GM21390 (cell line): ENCODE measurements at regions not wholly inside any gene's neighbourhood (a gene's known extent, or its start where the extent isn't known, plus 50 kb on each side); places are given as distances from the start of the nearest gene placed in this dataset.

Source experiments
- ATAC-seq: cut with Tn5 transposase; IDR thresholded peaks from one replicate; pipeline ENCODE4 v1.9.1; 2021; ENCODE audit not compliant: unreplicated experiment

DNA sequence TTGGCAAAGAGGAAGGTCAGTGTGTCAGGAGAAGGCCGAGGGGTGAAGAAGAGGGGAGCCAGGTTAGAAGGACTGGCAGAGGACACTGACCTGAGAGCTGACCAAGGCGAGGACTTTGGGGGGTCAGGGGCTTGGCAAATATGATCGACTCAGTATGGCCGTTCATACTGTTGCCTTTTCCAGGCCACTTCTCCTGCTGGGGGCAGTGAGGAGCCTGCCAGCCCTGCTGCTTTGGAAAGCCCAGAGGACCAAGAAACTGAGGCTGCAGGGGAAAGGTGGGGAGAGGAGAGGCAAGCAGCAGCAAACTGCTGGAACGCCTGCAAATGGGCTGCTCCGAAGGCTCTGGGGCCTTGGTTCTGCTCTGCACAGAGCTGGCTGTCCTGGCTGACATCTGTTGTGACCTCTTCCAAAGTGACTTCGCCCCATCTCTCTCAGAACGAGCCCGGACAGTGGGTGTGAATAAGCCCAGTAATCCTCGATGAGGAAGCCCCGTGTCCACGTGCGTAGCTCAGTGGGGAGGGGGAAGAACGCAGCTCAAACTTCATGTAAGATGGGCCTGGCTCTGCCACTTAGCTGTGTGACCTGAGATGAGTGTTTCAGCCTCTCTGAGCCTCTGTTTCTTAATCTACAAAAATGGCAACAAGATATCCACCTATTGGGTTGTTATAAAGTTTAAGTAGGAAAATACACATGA is 111.3 kb downstream of the SALL1 start:
- ATAC-seq, result no peak

DNA sequence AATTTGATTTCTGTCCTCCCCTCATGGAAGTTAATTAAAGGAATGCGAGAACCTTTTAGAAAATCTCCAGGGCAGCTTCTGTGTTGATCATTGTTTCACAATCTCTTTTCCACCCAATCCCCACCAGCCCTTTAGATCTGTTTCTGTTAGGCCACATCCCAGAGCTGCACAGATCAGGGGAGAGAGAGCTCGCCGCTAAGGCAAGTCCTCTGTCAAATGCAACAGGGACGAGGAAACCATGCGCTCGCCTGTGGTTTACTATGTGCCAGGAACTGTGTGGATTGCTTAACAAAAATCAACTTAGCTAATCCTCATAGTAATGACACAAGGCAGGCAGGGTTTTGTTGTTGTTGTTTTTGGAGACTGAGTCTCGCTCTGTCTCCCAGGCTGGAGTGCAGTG is 115.4 kb downstream of the SALL1 start:
- no peak for ATAC-seq

DNA sequence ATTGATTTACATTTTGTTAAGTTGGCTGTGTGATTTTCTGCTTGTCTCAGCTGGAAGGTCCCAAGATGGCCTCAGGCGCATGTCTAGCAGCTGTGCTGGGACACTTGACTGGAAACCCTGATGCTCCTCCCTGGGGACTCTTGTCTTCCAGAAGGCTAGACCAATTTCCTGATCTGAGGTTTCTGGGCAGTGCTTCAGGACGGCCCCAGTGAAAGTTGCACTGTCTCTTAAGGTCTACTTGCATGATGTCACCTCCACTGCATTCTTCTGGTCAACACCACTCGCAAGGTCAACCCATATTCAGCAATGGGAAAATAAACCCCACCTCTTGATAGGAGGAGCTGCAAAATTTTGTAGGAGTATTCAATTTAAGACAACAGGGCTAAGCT is 116.0 kb downstream of the SALL1 start:
- no peak for ATAC-seq

- no peak for ATAC-seq
These were observed 116.5 kb downstream of the SALL1 start for GRCh38 chr16:51034481-51035109.

GRCh38 chr16:51031598-51031997 is 119.5 kb downstream of the SALL1 start:
- no peak for ATAC-seq

GRCh38 chr16:51030516-51030915 is 120.6 kb downstream of the SALL1 start:
- no peak for ATAC-seq

- ATAC-seq, result no peak
These were observed 125.3 kb downstream of the SALL1 start for GRCh38 chr16:51025588-51026290.

GRCh38 chr16:51024703-51025102 is 126.4 kb downstream of the SALL1 start:
- no peak for ATAC-seq

- no peak for ATAC-seq
These were observed 128.1 kb downstream of the SALL1 start for GRCh38 chr16:51022955-51023354.

- ATAC-seq, result no peak
These were observed 131.5 kb downstream of the SALL1 start for GRCh38 chr16:51019617-51020016.

GRCh38 chr16:51017969-51018368 is 133.1 kb downstream of the SALL1 start:
- ATAC-seq, result no peak

GRCh38 chr16:51012396-51012795 is 138.7 kb downstream of the SALL1 start:
- no peak for ATAC-seq

- ATAC-seq, result no peak
These were observed 140.3 kb downstream of the SALL1 start for GRCh38 chr16:51010817-51011216.

GRCh38 chr16:51009813-51010212 is 141.3 kb downstream of the SALL1 start:
- ATAC-seq, result no peak

DNA sequence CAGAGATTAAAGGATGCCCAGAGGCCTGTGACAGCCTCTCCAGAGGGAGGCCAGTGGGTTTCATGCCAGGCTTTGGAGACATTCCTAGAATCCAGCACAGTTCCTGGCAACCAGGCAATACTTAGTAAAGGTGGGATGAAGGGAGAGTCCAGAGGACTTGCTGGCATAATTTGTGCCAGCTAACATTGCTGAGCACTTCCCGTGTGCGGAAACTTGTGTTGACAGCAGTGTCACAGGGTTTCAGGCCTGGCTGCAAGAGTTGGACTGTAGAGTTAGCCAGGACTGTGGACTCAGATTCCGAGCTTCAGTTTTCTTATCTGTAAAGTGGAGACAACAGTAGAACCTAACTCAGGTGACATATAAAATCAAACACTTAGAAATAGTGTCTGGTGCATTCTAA is 141.7 kb downstream of the SALL1 start:
- no peak for ATAC-seq

DNA sequence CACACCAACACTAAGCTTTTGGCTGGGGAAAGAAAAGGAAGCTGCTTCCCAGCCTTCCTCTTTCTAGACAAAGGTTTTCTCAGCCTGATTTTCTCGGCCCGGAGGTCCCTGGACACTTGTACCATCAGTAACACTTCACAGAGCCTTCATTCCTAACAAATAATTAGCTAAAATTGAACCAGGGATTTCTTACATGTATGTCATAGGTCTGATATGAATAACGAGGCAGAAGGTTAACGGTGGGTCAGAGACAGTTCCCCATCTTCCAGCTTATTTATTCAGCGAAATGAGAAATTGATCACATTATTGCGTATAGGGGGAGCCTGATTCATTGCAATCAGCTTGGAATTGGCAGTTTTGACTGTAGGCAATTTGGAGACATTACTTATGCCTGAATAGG is 142.5 kb downstream of the SALL1 start:
- ATAC-seq, result no peak

GRCh38 chr16:51008037-51008436 is 143.0 kb downstream of the SALL1 start:
- no peak for ATAC-seq

- ATAC-seq, result no peak
These were observed 147.1 kb downstream of the SALL1 start for GRCh38 chr16:51003850-51004566.

GRCh38 chr16:51002881-51003490 is 148.1 kb downstream of the SALL1 start:
- ATAC-seq, result no peak

DNA sequence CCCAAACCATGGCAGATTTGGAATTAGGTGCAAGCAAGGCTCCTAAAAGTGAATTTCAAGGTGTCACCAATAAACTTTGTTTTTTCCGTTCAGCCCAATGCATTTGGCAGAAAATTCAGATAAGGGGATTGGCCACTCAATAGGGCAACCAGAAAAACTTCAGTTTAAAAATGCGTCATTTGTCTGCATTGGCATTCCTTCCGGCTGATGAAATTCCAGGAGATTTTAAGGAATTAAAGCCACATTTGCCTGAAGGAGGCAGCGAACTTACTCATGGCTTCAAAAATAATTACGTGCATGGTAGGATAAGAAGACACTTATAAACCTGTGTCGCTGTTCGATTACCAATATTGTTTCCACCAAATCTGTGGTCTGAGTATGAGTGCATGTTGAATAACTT is 151.9 kb downstream of the SALL1 start:
- ATAC-seq, result no peak

DNA sequence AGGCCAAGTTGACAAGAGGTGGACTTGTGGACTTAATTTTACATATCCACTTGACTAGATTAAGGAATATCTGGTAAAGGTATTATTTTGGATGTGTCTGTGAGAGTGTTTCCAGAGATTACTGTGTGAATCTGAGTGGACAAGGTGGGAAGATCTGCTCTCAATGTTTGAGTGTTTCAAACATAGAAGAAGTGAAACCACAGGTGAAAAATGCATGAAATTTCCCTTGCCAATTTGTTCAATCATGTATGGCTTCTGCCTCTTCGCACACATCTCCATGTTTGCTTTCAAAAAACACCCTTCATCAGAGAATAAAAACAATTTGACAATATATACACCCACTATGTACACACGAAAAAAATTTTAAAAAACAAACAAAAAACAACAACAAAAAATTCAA is 152.7 kb downstream of the SALL1 start:
- no peak for ATAC-seq
